GM12891 (cell line): ENCODE measurements at regions not wholly inside any gene's neighbourhood (a gene's known extent, or its start where the extent isn't known, plus 50 kb on each side); places are given as distances from the start of the nearest gene placed in this dataset.

Experiments
- DNase-seq: peaks from one replicate; pipeline ENCODE4 v3.0.0; 2011; ENCODE audit warnings: low spot score; ENCODE audit not compliant: insufficient read length
- FAIRE-seq: peaks from 2 replicates; lab custom pipeline; 2011; peaks lifted over from hg19 to GRCh38; lab: Jason Lieb, UNC
- PAX5 ChIP-seq: IDR thresholded peaks from 2 replicates; pipeline ENCODE4 v1.6.1; 2011; ENCODE audit warnings: low read length, moderate library complexity, mild to moderate bottlenecking; ENCODE audit not compliant: insufficient read depth, severe bottlenecking
- POLR2A ChIP-seq: IDR thresholded peaks from 2 replicates; pipeline ENCODE4 v1.6.1; 2011; ENCODE audit warnings: low read depth, low read length, control low read depth
- POLR2AphosphoS5 ChIP-seq: IDR thresholded peaks from 2 replicates; pipeline ENCODE4 v1.6.1; 2011; ENCODE audit warnings: low read depth, low read length, control low read depth
- POU2F2 ChIP-seq: IDR thresholded peaks from 2 replicates; pipeline ENCODE4 v1.6.1; 2011; ENCODE audit warnings: low read depth, mild to moderate bottlenecking, control low read depth, low read length, moderate library complexity
- SPI1 ChIP-seq: IDR thresholded peaks from 2 replicates; pipeline ENCODE4 v1.6.1; 2011; ENCODE audit warnings: low read depth, low read length, control low read depth
- TAF1 ChIP-seq: IDR thresholded peaks from 2 replicates; pipeline ENCODE4 v1.6.1; 2011; ENCODE audit warnings: low read depth, low read length, control low read depth

DNA sequence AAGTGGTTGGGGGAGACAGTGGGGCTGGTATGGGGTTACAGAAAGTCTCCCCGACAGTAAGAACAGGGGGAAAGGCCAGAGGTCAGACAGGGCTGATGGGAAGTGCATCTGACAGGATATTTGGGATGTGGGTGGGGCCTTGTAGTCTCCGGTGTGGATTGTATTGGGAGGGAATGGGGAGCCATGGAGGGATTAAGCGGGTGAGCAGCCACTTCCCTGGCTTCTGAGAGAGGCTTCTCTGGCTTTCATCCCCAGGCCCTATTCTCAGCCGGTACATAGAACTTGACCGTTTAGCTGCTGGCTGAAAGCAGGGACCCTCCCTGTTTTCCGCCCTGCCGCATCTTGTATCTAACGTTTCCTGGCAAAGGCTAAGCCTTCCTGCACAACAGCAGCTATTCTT, 222.0 kb upstream of the LHX5 start:
- TF ChIP-seq POLR2AphosphoS5 (no peak), TAF1 (no peak), POLR2A (no peak), SPI1 (no peak), PAX5 (no peak), POU2F2 (no peak)
- DNase-seq: no peak
- FAIRE-seq: no peak

- no peak for FAIRE-seq
Observed at GRCh38 chr12:113689047-113689610, 217.5 kb upstream of the LHX5 start.

GRCh38 chr12:113688313-113688712, 216.6 kb upstream of the LHX5 start:
- no peak for DNase-seq
- TF ChIP-seq POU2F2 (no peak), POLR2A (no peak), POLR2AphosphoS5 (no peak), TAF1 (no peak), SPI1 (no peak), PAX5 (no peak)
- no peak for FAIRE-seq

More at GRCh38 chr12:113689047-113689610, 217.5 kb upstream of the LHX5 start:
- no peak for DNase-seq
- TF ChIP-seq SPI1 (no peak), PAX5 (no peak), TAF1 (no peak), POLR2A (no peak), POU2F2 (no peak), POLR2AphosphoS5 (no peak)

DNA sequence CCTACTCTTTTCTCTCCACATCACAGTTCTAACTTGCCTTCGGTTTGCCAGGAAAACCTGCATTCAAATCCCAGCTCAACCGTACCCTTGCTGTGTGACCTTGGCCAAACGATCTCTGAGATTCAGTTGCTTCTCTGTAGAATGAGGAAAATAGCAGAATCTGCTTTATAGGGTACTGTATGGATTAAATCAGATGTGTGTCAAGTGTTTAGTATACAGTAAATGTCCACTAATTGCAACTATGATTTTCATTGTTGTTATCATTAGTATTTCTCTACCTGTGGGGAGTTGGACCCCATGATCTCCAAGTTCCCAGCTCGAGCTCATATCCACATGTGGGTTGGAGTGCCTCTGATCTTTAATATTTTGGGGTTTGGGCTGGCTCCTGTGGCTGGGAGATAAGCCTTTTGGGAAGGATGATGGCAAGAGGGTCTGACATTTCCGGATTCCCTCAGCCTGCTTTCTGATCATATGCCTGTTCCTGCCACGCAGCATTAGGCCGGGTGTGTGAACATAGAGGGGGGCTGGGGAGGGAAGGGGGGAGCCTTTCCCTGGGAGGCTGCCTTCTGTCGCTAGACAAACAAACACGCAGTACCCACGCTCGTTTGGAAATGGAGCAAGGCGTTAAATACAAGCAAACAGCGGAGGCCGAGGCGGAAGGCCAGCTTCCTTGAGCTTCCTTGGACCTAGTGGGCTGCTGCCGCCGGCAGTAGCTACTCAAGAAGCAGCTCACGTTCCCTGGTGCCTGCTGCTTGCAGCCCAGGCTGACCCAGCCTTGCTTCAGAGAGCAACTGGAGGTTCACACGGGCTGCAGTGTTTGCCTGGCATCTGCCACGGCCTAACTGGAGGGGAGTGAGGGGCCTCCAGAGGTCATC, 213.5 kb upstream of the LHX5 start:
- TF ChIP-seq POLR2A (no peak), TAF1 (no peak), POLR2AphosphoS5 (no peak), PAX5 (no peak), POU2F2 (no peak), SPI1 (no peak)
- no peak for DNase-seq
- no peak for FAIRE-seq

GRCh38 chr12:113684053-113684907, 212.6 kb upstream of the LHX5 start:
- DNase-seq: no peak
- TF ChIP-seq PAX5 (no peak), POLR2AphosphoS5 (no peak), TAF1 (no peak), POLR2A (no peak), SPI1 (no peak)
- no peak for FAIRE-seq

- DNase-seq: no peak
- TF ChIP-seq PAX5 (no peak), SPI1 (no peak), POLR2AphosphoS5 (no peak), POU2F2 (no peak), POLR2A (no peak), TAF1 (no peak)
- FAIRE-seq: no peak
Observed at GRCh38 chr12:113683574-113683973, 211.9 kb upstream of the LHX5 start.

DNA sequence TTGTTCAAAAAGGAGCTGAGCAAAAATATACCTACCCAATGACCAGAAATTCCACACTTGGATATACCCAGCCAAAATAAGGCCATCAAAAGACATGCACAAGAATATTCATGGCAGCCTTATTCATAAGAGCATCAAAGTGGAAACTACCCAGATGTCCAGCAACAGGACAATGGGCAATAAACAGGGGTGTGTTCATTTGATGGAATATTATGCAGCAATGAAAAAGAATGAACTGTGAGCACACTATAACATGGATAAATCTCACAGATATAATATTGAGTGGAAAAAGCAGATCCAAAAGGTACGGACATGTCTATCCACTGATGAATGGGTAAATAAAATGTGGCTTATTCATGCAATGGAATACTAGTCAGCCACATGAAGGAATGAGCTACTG, 209.2 kb upstream of the LHX5 start:
- TF ChIP-seq SPI1: no peak
- no peak for TF ChIP-seq TAF1
- TF ChIP-seq POLR2AphosphoS5: no peak
- no peak for TF ChIP-seq PAX5
- TF ChIP-seq POU2F2: no peak
- no peak for TF ChIP-seq POLR2A
- no peak for FAIRE-seq
- no peak for DNase-seq

DNA sequence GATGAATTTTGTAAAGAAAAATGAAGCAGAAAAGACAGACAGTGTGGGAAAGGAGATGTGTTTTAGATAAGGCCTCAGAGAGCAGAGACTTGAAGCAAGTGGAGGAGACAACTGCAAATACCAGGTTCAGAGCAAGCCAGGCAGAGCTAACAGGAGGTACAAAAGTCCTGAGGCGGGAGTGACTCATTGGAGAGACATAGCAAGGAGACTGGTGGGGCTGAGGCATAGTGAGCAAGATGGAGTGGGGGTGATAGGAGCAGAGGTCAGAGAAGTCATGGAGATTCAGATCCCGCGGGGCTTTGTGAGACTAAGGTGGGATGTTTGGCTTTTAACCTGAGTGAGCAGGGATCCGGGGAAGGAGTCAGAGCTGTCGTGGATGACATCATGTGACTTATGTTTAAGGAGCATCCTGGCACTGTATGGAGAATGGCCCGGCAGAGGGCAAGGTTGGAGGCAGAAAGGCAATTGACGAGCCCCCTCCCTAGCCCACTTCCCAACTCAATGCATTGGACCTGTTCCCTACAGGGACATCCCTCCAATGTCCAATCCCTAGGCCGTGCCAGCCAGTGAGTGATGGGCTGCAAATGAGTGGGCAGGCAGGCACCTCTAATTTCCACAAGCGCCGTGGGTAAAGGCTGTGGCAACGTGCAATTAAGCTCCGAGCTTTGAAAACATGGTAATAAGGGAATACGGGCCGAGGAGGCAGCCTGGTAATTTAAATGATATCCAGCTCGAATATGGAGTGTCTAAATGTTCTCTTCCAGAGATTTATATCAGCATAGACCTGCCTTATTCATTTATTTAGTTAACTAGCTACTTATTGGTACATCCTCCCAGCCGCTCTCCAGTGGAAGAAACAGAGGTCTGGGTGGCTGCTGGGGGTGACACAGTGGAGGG, 206.8 kb upstream of the LHX5 start:
- DNase-seq: no peak
- no peak for FAIRE-seq
- TF ChIP-seq POU2F2: no peak
- TF ChIP-seq SPI1: no peak
- TF ChIP-seq POLR2A: no peak
- no peak for TF ChIP-seq PAX5
- TF ChIP-seq POLR2AphosphoS5: no peak
- TF ChIP-seq TAF1: no peak

GRCh38 chr12:113676547-113676946, 204.9 kb upstream of the LHX5 start:
- no peak for DNase-seq
- no peak for TF ChIP-seq TAF1
- TF ChIP-seq POLR2A: no peak
- TF ChIP-seq POLR2AphosphoS5: no peak
- TF ChIP-seq PAX5: no peak
- TF ChIP-seq POU2F2: no peak
- TF ChIP-seq SPI1: no peak
- no peak for FAIRE-seq
